Caco-2 (cell line): ENCODE measurements at regions not wholly inside any gene's neighbourhood (a gene's known extent, or its start where the extent isn't known, plus 50 kb on each side); places are given as distances from the start of the nearest gene placed in this dataset.
"Not testable (repeated sequence)": the region's sequence is repeated elsewhere in the genome, so short reads cannot be mapped to it uniquely, and the experiment has no call there.

ENCODE experiments used
- BruUV-seq: library from RNA; stranded (reverse); fragments of 400-500 nt; replicated peaks from 2 replicates; lab custom pipeline; 2021; lab: Mats Ljungman, UMichigan
- CTCF ChIA-PET: fragments of 300-600 bp; sonication (Branson Sonifier 250); formaldehyde crosslinking; loops from one replicate; lab custom pipeline; 2022; ENCODE audit warnings: antibody characterized with exemption; lab: Charles Lee
- POLR2A ChIA-PET: fragments of 300-600 bp; sonication (Branson Sonifier 250); formaldehyde crosslinking; loops from one replicate; lab custom pipeline; 2022; ENCODE audit warnings: antibody characterized with exemption; lab: Charles Lee
- DNase-seq, 2 experiments: peaks; one replicate each; pipeline versions ENCODE4 v3.0.0 to v3.0.0-alpha.2; 2020 to 2022
- H3K27me3 ChIP-seq: replicated peaks from 2 replicates; pipeline ENCODE4 v1.6.0; 2011; ENCODE audit warnings: low read length; ENCODE audit not compliant: control insufficient read depth, insufficient read depth
- H3K36me3 ChIP-seq: 2 replicates; pipeline ENCODE4 v1.5.1; 2011; ENCODE audit warnings: low read length; ENCODE audit not compliant: control insufficient read depth, insufficient read depth
- H3K4me1 ChIP-seq: fragments of 250-450 bp; sonication (Bioruptor Pico); 2 replicates; pipeline ENCODE4 v1.5.1; 2020; ENCODE audit warnings: mild to moderate bottlenecking
- H3K4me3 ChIP-seq: 2 replicates; pipeline ENCODE4 v1.5.1; 2011; ENCODE audit warnings: low read depth, mild to moderate bottlenecking, control low read depth, low read length
- H3K9me3 ChIP-seq: fragments of 250-450 bp; sonication (Bioruptor Pico); 2 replicates; pipeline ENCODE4 v1.5.1; 2020; ENCODE audit warnings: mild to moderate bottlenecking, moderate library complexity
- H3K27ac Mint-ChIP-seq: one replicate; pipeline ENCODE4 v1.8.0; 2022; ENCODE audit warnings: mixed read lengths; ENCODE audit not compliant: unreplicated experiment
- H3K27me3 Mint-ChIP-seq: one replicate; pipeline ENCODE4 v1.8.0; 2022; ENCODE audit warnings: mixed read lengths; ENCODE audit not compliant: insufficient read depth, unreplicated experiment
- H3K36me3 Mint-ChIP-seq: one replicate; pipeline ENCODE4 v1.8.0; 2022; ENCODE audit warnings: mild to moderate bottlenecking, mixed read lengths; ENCODE audit not compliant: insufficient read depth, unreplicated experiment
- H3K4me1 Mint-ChIP-seq: one replicate; pipeline ENCODE4 v1.8.0; 2022; ENCODE audit warnings: low read depth, mixed read lengths; ENCODE audit not compliant: unreplicated experiment
- H3K4me3 Mint-ChIP-seq: one replicate; pipeline ENCODE4 v1.8.0; 2022; ENCODE audit warnings: mild to moderate bottlenecking, moderate library complexity, mixed read lengths; ENCODE audit not compliant: unreplicated experiment
- H3K9me3 Mint-ChIP-seq: one replicate; pipeline ENCODE4 v1.8.0; 2022; ENCODE audit warnings: mixed read lengths; ENCODE audit not compliant: unreplicated experiment
- intact Hi-C: fragments of 100-400 bp; cut with micrococcal nuclease; formaldehyde crosslinking; loops from one replicate; pipeline ENCODE4 v1.10.0; 2022; ENCODE audit not compliant: unreplicated experiment
- TF ChIP-seq, protein P1 (sequence below), 2 experiments: fragments of 200-600 bp in 1 of 2; IDR thresholded peaks; 1 replicate in 1 of 2; 2 replicates in 1 of 2; pipeline versions ENCODE4 v1.5.1 to v1.8.0; 2011 to 2022; ENCODE audit warnings: antibody characterized with exemption in 1 of 2, control low read depth in 1 of 2, inconsistent platforms in 1 of 2, low read depth in 1 of 2, low read length in 1 of 2, mild to moderate bottlenecking in 1 of 2, moderate library complexity in 1 of 2; ENCODE audit not compliant: insufficient read depth in 1 of 2, severe bottlenecking in 1 of 2, unreplicated experiment in 1 of 2

DNA sequence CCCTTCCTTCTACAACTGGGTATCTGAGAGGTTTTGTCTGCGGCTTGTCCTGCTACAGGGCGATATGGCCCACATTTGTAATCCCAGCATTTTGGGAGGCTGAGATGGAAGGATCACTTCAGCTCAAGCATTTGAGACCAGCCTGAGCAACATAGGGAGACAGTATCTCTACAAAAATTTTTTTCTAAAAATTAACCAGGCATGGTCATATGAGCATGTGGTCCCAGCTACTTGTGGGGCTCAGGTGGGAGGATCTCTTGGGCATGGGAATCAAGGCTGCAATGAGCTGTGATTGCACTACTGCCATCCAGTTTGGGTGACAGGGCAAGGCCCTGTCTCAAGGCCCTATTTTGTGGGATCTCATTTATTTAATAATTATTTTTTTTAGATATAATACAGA lies 420.6 kb upstream of the PABPC4L start:
- DNase-seq: no peak

DNA sequence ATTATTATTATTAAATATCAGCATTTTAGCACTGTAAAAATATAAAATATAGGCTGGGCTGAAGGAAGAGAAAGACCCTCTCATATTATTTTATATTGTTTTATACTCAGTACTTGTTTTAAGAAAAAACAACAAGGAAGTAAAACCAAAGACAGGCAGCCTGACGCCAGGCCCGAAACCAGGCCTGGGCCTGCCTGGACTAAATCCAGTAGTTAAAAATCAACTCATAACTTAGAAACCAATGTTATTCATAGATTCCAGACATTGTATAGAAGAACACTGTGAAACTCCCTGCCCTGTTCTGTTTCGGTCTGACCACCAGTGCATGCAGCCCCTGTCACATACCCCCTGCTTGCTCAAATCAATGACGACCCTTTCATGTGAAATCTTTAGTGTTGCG lies 420.1 kb upstream of the PABPC4L start:
- CTCF ChIA-PET, H3K27ac Mint-ChIP-seq, DNase-seq, H3K9me3 ChIP-seq, H3K9me3 Mint-ChIP-seq, H3K4me3 Mint-ChIP-seq, H3K4me3 ChIP-seq, H3K27me3 ChIP-seq, H3K36me3 ChIP-seq, BruUV-seq, POLR2A ChIA-PET, H3K36me3 Mint-ChIP-seq, H3K27me3 Mint-ChIP-seq: not testable (repeated sequence)
- H3K4me1 ChIP-seq: peaks cover 31% of the 10 kb centered on the region
- peaks cover 23% of the 10 kb centered on the region for H3K4me1 Mint-ChIP-seq
- intact Hi-C loops: loop anchor here (2.0 kb wide), 1 partner anchor 125 kb away; no protein-coding TSS in a partner anchor

More for the DNA sequence above, 420.6 kb upstream of the PABPC4L start:
- Histone ChIP-seq H3K4me3 (no peak overlapping the region), H3K9me3 (no peaks in the 10 kb centered on the region), H3K27me3 (no peaks in the 10 kb centered on the region), H3K4me1 (peaks cover 32% of the 10 kb centered on the region), H3K36me3 (no peaks in the 10 kb centered on the region)
- CTCF ChIA-PET: no interaction called here
- POLR2A ChIA-PET: no interaction called here
- H3K4me1 Mint-ChIP-seq: peaks cover 23% of the 10 kb centered on the region
- TF ChIP-seq, protein P1, sequence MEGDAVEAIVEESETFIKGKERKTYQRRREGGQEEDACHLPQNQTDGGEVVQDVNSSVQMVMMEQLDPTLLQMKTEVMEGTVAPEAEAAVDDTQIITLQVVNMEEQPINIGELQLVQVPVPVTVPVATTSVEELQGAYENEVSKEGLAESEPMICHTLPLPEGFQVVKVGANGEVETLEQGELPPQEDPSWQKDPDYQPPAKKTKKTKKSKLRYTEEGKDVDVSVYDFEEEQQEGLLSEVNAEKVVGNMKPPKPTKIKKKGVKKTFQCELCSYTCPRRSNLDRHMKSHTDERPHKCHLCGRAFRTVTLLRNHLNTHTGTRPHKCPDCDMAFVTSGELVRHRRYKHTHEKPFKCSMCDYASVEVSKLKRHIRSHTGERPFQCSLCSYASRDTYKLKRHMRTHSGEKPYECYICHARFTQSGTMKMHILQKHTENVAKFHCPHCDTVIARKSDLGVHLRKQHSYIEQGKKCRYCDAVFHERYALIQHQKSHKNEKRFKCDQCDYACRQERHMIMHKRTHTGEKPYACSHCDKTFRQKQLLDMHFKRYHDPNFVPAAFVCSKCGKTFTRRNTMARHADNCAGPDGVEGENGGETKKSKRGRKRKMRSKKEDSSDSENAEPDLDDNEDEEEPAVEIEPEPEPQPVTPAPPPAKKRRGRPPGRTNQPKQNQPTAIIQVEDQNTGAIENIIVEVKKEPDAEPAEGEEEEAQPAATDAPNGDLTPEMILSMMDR (IDR thresholded peaks at IDR 0.05; ENCODE audit: insufficient read depth in 1 of 2, low read depth in 1 of 2, low read length in 1 of 2, severe bottlenecking in 1 of 2, unreplicated experiment in 1 of 2): no peak
- no peaks in the 10 kb centered on the region for H3K9me3 Mint-ChIP-seq
- H3K4me3 Mint-ChIP-seq: no peak overlapping the region
- H3K27ac Mint-ChIP-seq: no peak overlapping the region
- intact Hi-C loops: loop anchor here (2.0 kb wide), 1 partner anchor 125 kb away; no protein-coding TSS in a partner anchor
- H3K27me3 Mint-ChIP-seq: no peaks in the 10 kb centered on the region
- H3K36me3 Mint-ChIP-seq: no peaks in the 10 kb centered on the region
- no TSS peak for BruUV-seq

DNA sequence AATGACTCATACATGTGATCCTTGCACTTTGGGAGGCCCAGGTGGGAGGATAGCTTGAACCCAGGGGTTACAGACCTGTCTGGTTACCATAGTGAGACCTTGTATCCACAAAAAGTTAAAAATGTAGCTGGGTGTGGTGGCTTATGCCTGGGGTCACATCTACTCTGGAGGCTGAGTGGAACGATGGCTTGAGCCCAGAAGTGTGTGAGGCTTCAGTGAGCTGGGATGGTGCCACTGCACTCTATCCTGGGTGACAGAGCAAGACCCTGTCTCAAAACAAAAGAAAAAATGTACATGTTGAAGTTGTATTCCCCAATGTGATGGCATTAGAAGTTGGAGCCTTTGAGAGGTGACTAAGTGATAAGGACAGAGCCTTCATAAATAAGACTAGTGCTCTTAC lies 409.4 kb upstream of the PABPC4L start:
- TF ChIP-seq, protein P1 (IDR thresholded peaks at IDR 0.05; ENCODE audit: insufficient read depth in 1 of 2, low read depth in 1 of 2, low read length in 1 of 2, severe bottlenecking in 1 of 2, unreplicated experiment in 1 of 2): no peak
- H3K27me3 ChIP-seq: no peaks in the 10 kb centered on the region
- ChIA-PET CTCF (no interaction called here), POLR2A (no interaction called here)
- no peaks in the 10 kb centered on the region for H3K4me1 Mint-ChIP-seq
- H3K27ac Mint-ChIP-seq: no peak overlapping the region
- no peaks in the 10 kb centered on the region for H3K27me3 Mint-ChIP-seq
- no peak overlapping the region for H3K4me3 ChIP-seq
- BruUV-seq: no TSS peak
- no peaks in the 10 kb centered on the region for H3K4me1 ChIP-seq
- no peaks in the 10 kb centered on the region for H3K36me3 Mint-ChIP-seq
- DNase-seq: no peak
- no peaks in the 10 kb centered on the region for H3K9me3 Mint-ChIP-seq
- no peak overlapping the region for H3K4me3 Mint-ChIP-seq
- no peaks in the 10 kb centered on the region for H3K36me3 ChIP-seq
- H3K9me3 ChIP-seq: no peaks in the 10 kb centered on the region
- intact Hi-C loops: no loop called here

DNA sequence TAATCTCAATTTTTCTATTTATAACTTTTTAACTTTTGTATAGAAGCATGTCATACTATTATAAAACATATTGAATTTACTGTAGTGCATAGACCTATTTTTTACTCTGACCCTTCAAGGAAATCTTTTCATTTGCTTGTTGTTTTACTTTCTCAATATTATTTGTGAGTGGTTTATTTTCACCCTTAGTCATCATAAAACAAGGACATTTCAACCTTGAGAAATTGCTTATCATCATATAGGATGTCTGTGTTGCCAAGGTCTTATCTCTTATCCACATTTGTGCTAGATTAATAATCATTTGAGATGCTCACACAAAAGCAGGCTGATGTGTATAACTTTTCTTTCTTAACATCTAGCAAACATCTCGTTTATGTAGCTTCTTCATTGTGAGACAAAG lies 408.6 kb upstream of the PABPC4L start:
- POLR2A ChIA-PET: no interaction called here
- no TSS peak for BruUV-seq
- Mint-ChIP-seq H3K27ac (no peak overlapping the region), H3K4me1 (no peaks in the 10 kb centered on the region), H3K9me3 (no peaks in the 10 kb centered on the region), H3K36me3 (no peaks in the 10 kb centered on the region), H3K4me3 (no peak overlapping the region), H3K27me3 (no peaks in the 10 kb centered on the region)
- CTCF ChIA-PET: no interaction called here
- intact Hi-C loops: no loop called here
- TF ChIP-seq, protein P1 (IDR thresholded peaks at IDR 0.05; ENCODE audit: insufficient read depth in 1 of 2, low read depth in 1 of 2, low read length in 1 of 2, severe bottlenecking in 1 of 2, unreplicated experiment in 1 of 2): no peak
- Histone ChIP-seq H3K27me3 (no peaks in the 10 kb centered on the region), H3K9me3 (no peaks in the 10 kb centered on the region), H3K4me3 (no peak overlapping the region), H3K36me3 (no peaks in the 10 kb centered on the region), H3K4me1 (no peaks in the 10 kb centered on the region)
- no peak for DNase-seq
